GM18508 (cell line): ENCODE measurements at regions not wholly inside any gene's neighbourhood (a gene's known extent, or its start where the extent isn't known, plus 50 kb on each side); places are given as distances from the start of the nearest gene placed in this dataset.

Experiments used
- ATAC-seq: cut with Tn5 transposase; IDR thresholded peaks from one replicate; pipeline ENCODE4 v1.9.1; 2021; ENCODE audit warnings: moderate number of reproducible peaks; ENCODE audit not compliant: insufficient read depth, unreplicated experiment

DNA sequence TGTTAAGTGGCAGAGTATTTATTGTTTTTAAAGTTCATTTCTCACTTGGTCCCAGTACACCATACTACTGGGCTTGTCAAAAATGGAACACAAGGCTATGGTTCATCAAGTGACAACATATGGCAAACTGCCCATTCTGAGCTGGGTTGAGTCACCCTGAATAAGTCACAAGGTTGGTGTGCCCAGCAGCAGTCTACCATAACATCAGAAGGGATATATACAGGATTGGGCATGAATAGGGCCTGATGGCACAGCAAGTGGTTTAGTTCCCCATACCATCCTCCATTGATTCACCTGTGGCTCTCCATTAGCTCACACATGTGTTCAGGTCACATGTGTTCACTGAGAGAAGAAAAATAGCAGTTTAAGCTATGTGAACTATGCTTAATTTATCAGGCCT, 249.8 kb upstream of the PRDM9 start:
- ATAC-seq = no peak

DNA sequence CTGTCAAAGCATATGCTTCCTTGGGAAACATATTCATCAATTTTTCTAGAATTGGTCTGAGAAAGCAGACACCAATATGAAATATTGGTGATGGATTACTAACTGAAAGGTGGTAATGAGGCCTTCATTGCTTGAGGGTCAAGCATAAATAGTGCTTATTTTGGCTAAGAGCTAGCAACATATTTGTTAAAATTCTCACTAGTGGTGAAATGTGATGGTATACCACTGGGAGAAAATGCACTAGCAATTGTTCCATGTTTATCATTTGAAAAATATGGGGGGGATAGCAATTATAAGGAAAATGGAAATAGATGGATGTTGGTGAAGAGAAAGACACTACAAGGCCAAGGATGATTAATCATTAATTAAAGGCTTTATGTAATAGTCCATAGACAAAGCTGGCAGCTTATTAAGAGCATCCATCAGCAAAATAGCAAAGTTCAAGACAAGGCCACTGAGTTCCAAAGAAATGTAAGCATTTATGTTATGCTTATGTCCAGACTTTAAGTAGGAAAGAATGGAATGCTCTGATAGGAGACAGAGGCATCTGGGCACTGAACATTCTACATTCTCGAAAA, 253.7 kb upstream of the PRDM9 start:
- ATAC-seq = no peak

GRCh38 chr5:23242891-23243290, 264.5 kb upstream of the PRDM9 start:
- ATAC-seq = no peak

DNA sequence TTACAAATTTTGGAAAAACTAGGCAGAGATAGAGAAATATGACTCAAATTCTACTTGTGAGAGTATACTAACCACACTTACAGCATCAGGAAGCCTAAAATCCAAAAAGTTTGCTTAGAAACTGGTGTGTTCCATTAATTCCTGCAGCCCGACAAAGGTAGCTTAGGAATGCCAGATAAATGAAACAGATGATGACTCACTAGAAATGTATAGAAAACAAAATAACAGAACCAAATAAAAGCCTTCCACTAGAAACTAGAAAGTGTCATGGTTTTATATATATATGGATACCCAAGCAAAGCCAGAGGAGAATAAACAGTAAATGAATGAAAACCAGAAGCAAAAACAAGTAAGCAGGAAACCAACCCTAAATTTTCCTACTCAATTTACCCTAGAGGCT, 272.2 kb upstream of the PRDM9 start:
- no peak for ATAC-seq

GRCh38 chr5:23234197-23234596, 273.2 kb upstream of the PRDM9 start:
- no peak for ATAC-seq

GRCh38 chr5:23223846-23224245, 283.6 kb upstream of the PRDM9 start:
- no peak for ATAC-seq

DNA sequence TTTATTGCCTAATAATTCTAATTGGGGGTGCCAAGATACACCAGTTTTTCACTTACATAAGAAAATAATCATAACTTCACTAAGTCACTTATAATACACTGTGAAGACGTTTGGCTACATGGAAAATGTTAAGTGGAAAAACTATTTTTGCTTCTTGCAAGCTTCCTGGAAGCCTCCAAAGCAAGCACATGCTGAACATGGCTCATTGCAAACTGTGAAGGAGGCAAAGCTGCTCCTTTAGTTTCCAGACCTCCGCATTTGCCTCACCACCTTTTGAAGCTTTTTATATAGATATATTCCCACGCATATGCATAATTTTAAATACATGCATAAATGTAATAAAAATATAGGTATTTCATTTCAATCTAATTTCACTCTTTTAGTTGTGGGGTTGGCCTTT, 285.6 kb upstream of the PRDM9 start:
- ATAC-seq = no peak

DNA sequence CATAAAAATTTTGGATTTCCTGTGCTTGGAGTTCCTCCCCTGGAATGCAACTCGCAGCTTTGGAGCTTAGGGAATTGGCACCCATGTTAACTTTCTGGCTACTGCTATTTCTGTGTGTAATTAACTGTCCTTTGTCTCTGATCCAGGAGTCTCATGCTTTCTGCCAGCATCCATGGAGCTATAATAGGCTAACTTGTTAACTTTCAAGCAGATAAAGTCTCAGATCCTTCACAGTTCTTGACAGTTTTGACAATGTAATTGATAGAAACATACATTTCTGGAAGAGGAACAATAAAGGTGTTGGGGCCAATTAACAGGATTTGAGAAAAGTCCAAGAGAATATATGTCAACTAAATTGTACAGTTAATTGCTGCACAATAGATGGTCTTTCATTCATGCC, 290.2 kb upstream of the PRDM9 start:
- ATAC-seq = no peak

- ATAC-seq = no peak
Observed at GRCh38 chr5:23216345-23216744, 291.1 kb upstream of the PRDM9 start.

DNA sequence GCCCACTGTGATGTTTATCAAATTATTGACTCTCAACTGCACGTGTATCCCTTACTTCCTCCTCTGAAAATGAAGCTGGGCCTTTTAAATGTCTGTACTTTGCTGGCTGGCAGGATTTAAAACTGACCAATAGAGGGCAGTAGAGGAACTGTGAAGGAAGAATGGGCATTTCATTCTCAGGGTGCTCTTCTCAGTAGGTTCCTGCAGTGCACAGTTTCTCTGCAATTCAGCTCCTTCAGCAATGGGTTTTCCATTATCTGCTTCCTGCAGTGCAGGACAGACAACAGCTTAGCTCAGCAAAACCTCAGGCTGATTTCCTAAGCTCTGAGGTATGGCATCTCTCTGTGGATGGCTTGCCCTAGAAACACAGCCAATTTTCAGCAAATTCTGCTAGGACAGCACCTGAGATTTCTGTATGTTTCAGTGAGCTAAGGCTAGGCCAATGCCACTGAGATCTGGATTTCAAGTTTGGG, 298.4 kb upstream of the PRDM9 start:
- peak; percentile 74 for ATAC-seq

GRCh38 chr5:23204111-23204510, 303.3 kb upstream of the PRDM9 start:
- ATAC-seq = no peak

DNA sequence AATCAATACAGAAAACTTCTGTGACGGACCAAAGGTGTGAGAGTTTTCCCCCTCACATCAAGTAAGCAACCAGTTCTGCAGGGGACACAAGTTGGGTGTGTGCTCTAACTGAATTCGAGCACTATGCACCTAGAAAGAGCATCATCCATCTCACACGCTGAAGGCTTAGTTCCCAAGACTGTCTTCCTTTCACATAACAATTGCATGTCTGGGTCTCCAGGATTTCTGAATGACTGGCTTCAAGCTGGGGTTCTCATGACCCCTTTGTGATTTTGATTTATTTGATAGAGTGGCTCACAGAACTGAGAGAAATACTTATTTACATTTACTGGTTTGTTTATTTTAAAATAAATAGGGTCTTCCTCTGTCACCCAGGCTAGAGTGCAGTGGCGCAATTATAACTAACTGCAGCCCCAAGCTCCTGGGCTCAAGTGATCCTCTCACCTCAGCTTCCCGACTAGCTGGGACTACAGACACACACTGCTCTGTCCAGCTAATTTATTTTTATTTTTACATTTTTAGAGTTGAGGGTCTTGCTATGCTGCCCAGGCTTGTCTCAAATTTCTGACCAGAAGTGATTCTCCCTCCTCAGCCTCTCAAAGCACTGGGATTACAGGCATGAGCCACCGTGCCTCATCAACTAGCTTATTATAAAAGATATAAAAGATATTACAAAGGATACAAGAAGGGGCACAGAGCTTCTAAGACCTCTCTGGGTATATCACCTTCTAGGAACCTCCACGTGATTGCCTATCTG, 316.7 kb upstream of the CDH12 start:
- ATAC-seq = no peak

- no peak for ATAC-seq
Observed at GRCh38 chr5:23164971-23165370, 311.8 kb upstream of the CDH12 start.

GRCh38 chr5:23158179-23158578, 305.0 kb upstream of the CDH12 start:
- no peak for ATAC-seq

DNA sequence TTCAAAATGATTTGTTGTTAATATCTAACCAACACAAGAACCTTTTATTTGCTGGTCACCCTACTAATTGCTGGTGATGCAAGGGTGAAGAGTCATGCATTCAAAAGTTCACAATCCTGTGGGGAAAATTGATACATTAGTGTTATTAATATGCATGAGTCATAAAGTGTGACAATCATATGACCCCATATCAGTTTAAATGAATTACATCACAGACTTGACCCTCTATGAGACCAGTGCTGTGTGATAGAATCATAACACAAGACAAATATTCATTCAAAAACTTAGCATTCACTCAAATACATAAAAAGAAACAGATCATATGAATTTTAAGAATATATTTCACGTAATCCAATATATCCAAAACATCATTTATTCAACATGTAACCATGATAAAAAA, 304.6 kb upstream of the CDH12 start:
- ATAC-seq = no peak

- ATAC-seq = no peak
Observed at GRCh38 chr5:23157169-23157568, 304.0 kb upstream of the CDH12 start.

DNA sequence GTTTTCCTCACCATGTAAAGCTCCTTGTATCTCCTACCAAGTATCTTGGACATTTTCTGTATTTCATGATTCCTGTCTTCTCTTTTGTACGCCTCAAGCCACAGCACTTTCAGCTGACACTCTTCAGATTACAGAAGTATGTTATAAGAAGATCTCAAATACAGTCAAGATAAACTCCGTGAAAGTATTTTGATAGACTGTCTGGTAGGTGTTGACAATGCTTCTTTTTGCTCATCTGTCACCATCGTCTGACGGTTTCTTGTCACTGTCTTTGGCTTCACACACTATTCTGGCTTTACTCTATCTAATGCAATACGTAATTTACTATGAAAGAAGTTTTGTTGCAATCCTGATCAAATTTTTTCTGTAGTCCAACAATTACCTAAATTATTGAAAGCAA, 294.5 kb upstream of the CDH12 start:
- ATAC-seq = no peak

GRCh38 chr5:23146183-23146582, 293.0 kb upstream of the CDH12 start:
- no peak for ATAC-seq

GRCh38 chr5:23139338-23140171, 286.4 kb upstream of the CDH12 start:
- ATAC-seq = peak; percentile 89

DNA sequence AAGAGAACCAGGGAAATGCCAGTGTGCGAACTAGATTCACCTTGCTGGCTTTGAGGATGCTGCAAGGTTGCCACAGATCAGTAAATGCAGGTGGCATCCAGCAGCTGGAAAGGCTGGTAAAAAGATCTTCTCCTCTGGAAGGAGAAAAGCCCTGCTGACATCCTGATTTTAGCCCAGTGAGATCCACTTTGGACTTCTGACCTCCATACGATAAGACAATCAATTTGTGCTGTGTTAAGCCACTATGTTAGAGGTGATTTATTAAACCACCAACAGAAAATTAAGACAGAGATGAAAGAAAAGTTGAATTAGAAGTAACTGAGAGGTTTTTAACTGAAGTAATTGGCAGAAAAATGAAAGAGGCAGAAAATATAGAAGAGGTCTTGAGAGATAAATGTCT, 283.8 kb upstream of the CDH12 start:
- ATAC-seq = no peak

DNA sequence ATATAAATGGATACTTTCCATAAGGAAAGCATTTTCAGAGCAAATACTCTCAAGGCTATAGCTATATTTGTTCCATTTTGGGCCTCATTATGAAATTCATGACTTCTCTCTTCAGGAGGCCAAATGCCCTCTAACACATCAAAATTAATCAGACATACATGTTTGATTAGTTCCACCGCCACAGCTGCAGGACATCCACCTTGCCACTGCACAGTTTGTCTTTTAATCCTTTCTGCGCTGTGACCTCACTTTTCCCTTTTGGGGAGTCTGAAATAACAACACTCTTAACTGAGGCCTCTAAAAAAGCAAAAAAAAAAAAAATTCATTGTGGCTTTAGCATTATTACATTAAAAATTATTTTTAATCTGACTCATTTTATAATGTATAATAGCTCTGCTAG, 279.1 kb upstream of the CDH12 start:
- no peak for ATAC-seq
